Stimulated activated CD8-positive, alpha-beta memory T cell treated with anti-CD3 and anti-CD28 coated beads, Interleukin-7, amount 100 ng/mL, for 4 hours (primary cell): ENCODE measurements at regions not wholly inside any gene's neighbourhood (a gene's known extent, or its start where the extent isn't known, plus 50 kb on each side); places are given as distances from the start of the nearest gene placed in this dataset.

Source experiments
- DNase-seq, 2 donors: peaks; one replicate each; pipeline ENCODE4 v3.0.0-alpha.2; 2020; ENCODE audit warnings: low read depth in 2 of 2

GRCh38 chr13:21757763-21758162 lies 86.9 kb downstream of the FGF9 start:
- DNase-seq, result no peak

- no peak for DNase-seq
These were observed 87.6 kb downstream of the FGF9 start for GRCh38 chr13:21758441-21758840.

GRCh38 chr13:21759463-21759862 lies 88.6 kb downstream of the FGF9 start:
- no peak for DNase-seq

GRCh38 chr13:21759911-21760310 lies 89.0 kb downstream of the FGF9 start:
- no peak for DNase-seq

GRCh38 chr13:21761770-21762169 lies 90.9 kb downstream of the FGF9 start:
- DNase-seq, result no peak

- DNase-seq, result no peak
These were observed 91.6 kb downstream of the FGF9 start for GRCh38 chr13:21762512-21762911.

GRCh38 chr13:21767032-21767431 lies 96.2 kb downstream of the FGF9 start:
- no peak for DNase-seq

GRCh38 chr13:21771075-21771474 lies 100.2 kb downstream of the FGF9 start:
- DNase-seq, result no peak

- DNase-seq, result no peak
These were observed 106.3 kb downstream of the FGF9 start for GRCh38 chr13:21777166-21777565.

- no peak for DNase-seq
These were observed 106.9 kb downstream of the FGF9 start for GRCh38 chr13:21777813-21778212.

- DNase-seq, result no peak
These were observed 111.9 kb downstream of the FGF9 start for GRCh38 chr13:21782736-21783135.

- DNase-seq, result no peak
These were observed 115.1 kb downstream of the FGF9 start for GRCh38 chr13:21785990-21786389.

- no peak for DNase-seq
These were observed 125.2 kb downstream of the FGF9 start for GRCh38 chr13:21796066-21796465.

- no peak for DNase-seq
These were observed 126.1 kb downstream of the FGF9 start for GRCh38 chr13:21796775-21797514.

GRCh38 chr13:21797736-21798135 lies 126.9 kb downstream of the FGF9 start:
- no peak for DNase-seq

- DNase-seq, result no peak
These were observed 127.3 kb downstream of the FGF9 start for GRCh38 chr13:21798181-21798580.

GRCh38 chr13:21799671-21800070 lies 128.8 kb downstream of the FGF9 start:
- no peak for DNase-seq

GRCh38 chr13:21800837-21801616 lies 130.2 kb downstream of the FGF9 start:
- DNase-seq, result no peak

GRCh38 chr13:21805733-21806132 lies 134.9 kb downstream of the FGF9 start:
- DNase-seq, result no peak

- no peak for DNase-seq
These were observed 141.3 kb downstream of the FGF9 start for GRCh38 chr13:21812192-21812626.

- DNase-seq, result no peak
These were observed 142.2 kb downstream of the FGF9 start for GRCh38 chr13:21813110-21813509.

GRCh38 chr13:21813844-21814243 lies 143.0 kb downstream of the FGF9 start:
- no peak for DNase-seq

GRCh38 chr13:21814604-21815003 lies 143.7 kb downstream of the FGF9 start:
- DNase-seq, result no peak
